ENCODE measurements at regions not wholly inside any gene's neighbourhood (a gene's known extent, or its start where the extent isn't known, plus 50 kb on each side); places are given as distances from the start of the nearest gene placed in this dataset.

DNA sequence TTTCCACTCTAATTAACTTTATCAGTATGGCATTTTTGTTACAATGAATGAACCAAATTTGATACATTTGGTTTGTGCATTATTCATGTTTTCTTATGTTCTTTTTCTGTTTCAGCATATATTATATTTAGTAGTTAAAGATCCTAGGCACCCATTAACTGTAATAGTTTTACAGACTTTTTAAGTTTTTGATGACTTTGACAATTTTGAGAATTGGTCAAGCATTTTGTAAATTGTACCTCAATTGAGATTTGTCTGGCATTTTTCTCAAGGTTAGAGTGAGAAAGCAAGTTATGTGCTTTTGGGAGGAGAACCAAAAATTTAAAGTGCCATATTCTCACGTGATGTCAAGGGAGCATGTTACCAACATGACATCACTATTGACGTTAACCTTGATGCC is 1019.2 kb downstream of the CDH11 start:
- H3K4me3 ChIP-seq: no peak overlapping the region
- in situ Hi-C loops (cut with MboI; ENCODE audit: low pct_ligation_motif_present in 1 of 4, low pct_unique_long_range_greater_than_20kb in 1 of 4, low sequenced_read_pairs in 3 of 4): no loop called here
- intact Hi-C loops (cut with DNase I; ENCODE audit: low total_unique reads): no loop called here
- no peaks in the 10 kb centered on the region for H3K36me3 ChIP-seq
- no peaks in the 10 kb centered on the region for H3K4me1 ChIP-seq
- no peak for TF ChIP-seq POLR2AphosphoS5 (IDR thresholded peaks at IDR 0.05)
- no peak for TF ChIP-seq EP300 (IDR thresholded peaks at IDR 0.05; ENCODE audit: low read depth)
- TF ChIP-seq POLR2A (IDR thresholded peaks at IDR 0.05): no peak
- TF ChIP-seq CTCF (IDR thresholded peaks at IDR 0.05): no peak
- no peaks in the 10 kb centered on the region for H3K9me3 ChIP-seq
- no peaks in the 10 kb centered on the region for H3K27me3 ChIP-seq
- DNase-seq: no peak
- H3K27ac ChIP-seq: no peak overlapping the region
- 59 to 65% methylated on average over 2 of the region's 2 CpGs for WGBS, 2 donors (ENCODE audit: low coverage in 1 of 2)

GRCh38 chr16:64098451-64098850 is 1023.4 kb downstream of the CDH11 start:
- 80 to 81% methylated on average over 1 of the region's 1 CpG for WGBS, 2 donors (ENCODE audit: low coverage in 1 of 2)
- intact Hi-C loops (cut with DNase I; ENCODE audit: low total_unique reads) (no loop called here), in situ Hi-C loops (cut with MboI; ENCODE audit: low pct_ligation_motif_present in 1 of 4, low pct_unique_long_range_greater_than_20kb in 1 of 4, low sequenced_read_pairs in 3 of 4) (loop anchor here in 1 of 4 donors (25.0 kb wide), 1 partner anchor 1014 kb away; the partner anchor contains the start of gene CDH11)
- no peaks in the 10 kb centered on the region for H3K9me3 ChIP-seq
- no peak overlapping the region for H3K4me3 ChIP-seq
- DNase-seq: no peak
- no peak overlapping the region for H3K27ac ChIP-seq
- H3K27me3 ChIP-seq: no peaks in the 10 kb centered on the region
- H3K4me1 ChIP-seq: no peaks in the 10 kb centered on the region
- no peaks in the 10 kb centered on the region for H3K36me3 ChIP-seq
- TF ChIP-seq POLR2AphosphoS5 (IDR thresholded peaks at IDR 0.05) (no peak), POLR2A (IDR thresholded peaks at IDR 0.05) (no peak), CTCF (IDR thresholded peaks at IDR 0.05) (no peak), EP300 (IDR thresholded peaks at IDR 0.05; ENCODE audit: low read depth) (no peak)

GRCh38 chr16:64096689-64097088 is 1025.2 kb downstream of the CDH11 start:
- in situ Hi-C loops (cut with MboI; ENCODE audit: low pct_ligation_motif_present in 1 of 4, low pct_unique_long_range_greater_than_20kb in 1 of 4, low sequenced_read_pairs in 3 of 4): loop anchor here in 1 of 4 donors (25.0 kb wide), 1 partner anchor 1016 kb away; the partner anchor contains the start of gene CDH11
- no peaks in the 10 kb centered on the region for H3K4me1 ChIP-seq
- no peak overlapping the region for H3K4me3 ChIP-seq
- H3K27ac ChIP-seq: no peak overlapping the region
- intact Hi-C loops (cut with DNase I; ENCODE audit: low total_unique reads): no loop called here
- H3K9me3 ChIP-seq: no peaks in the 10 kb centered on the region
- TF ChIP-seq POLR2AphosphoS5 (IDR thresholded peaks at IDR 0.05): no peak
- TF ChIP-seq CTCF (IDR thresholded peaks at IDR 0.05): no peak
- H3K27me3 ChIP-seq: no peaks in the 10 kb centered on the region
- 85 to 86% methylated on average over 1 of the region's 1 CpG for WGBS, 2 donors (ENCODE audit: low coverage in 1 of 2)
- H3K36me3 ChIP-seq: no peaks in the 10 kb centered on the region
- no peak for DNase-seq

DNA sequence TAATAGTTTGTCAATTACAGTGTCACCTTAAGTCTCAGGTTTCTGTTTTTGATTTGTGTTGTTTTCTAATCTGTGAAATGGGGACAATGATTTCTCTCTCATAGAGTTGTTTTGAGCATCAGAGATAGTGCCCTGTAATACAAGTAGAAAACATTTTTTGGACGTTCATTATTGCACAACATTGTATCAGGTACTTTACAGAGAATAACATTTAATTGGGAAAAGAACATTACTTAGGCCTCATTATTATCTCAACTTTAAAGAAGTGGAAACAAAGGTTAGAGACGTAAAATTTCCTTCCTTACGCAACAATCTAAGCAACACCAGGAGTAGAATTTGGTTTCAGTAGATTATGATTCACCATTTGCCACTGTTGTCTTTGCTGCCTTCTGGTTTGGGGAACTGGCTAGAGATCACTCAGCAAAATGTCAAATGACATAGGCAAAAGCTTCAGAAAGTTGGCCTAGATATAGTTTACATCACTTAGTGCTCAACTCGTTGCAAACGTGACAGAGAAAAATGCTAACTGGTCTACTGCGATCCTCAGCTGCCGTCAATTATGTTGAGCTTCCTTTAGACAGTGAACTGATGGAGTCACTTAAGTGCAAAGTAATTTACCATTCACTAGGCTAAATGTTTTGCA is 1026.8 kb downstream of the CDH11 start:
- in situ Hi-C loops (cut with MboI; ENCODE audit: low pct_ligation_motif_present in 1 of 4, low pct_unique_long_range_greater_than_20kb in 1 of 4, low sequenced_read_pairs in 3 of 4) (loop anchor here in 1 of 4 donors (25.0 kb wide), 1 partner anchor 1017 kb away; the partner anchor contains the start of gene CDH11), intact Hi-C loops (cut with DNase I; ENCODE audit: low total_unique reads) (no loop called here)
- no peak overlapping the region for H3K4me3 ChIP-seq
- TF ChIP-seq POLR2A (IDR thresholded peaks at IDR 0.05) (no peak), EP300 (IDR thresholded peaks at IDR 0.05; ENCODE audit: low read depth) (no peak), POLR2AphosphoS5 (IDR thresholded peaks at IDR 0.05) (no peak), CTCF (IDR thresholded peaks at IDR 0.05) (no peak)
- DNase-seq: no peak
- H3K4me1 ChIP-seq: no peaks in the 10 kb centered on the region
- no peaks in the 10 kb centered on the region for H3K9me3 ChIP-seq
- H3K27ac ChIP-seq: no peak overlapping the region
- H3K27me3 ChIP-seq: no peaks in the 10 kb centered on the region
- WGBS, 2 donors (ENCODE audit: low coverage in 1 of 2): 68 to 79% methylated on average over 4 to 7 of the region's 7 CpGs
- no peaks in the 10 kb centered on the region for H3K36me3 ChIP-seq

Data from transverse colon (tissue), 4 donors.